DMS53 (cell line): ENCODE measurements at regions not wholly inside any gene's neighbourhood (a gene's known extent, or its start where the extent isn't known, plus 50 kb on each side); places are given as distances from the start of the nearest gene placed in this dataset.
A peak's percentile ranks its signal among the peaks of the same experiment; 100 is the strongest.
"Not testable (repeated sequence)": the region's sequence is repeated elsewhere in the genome, so short reads cannot be mapped to it uniquely, and the experiment has no call there.

ENCODE experiments used
- DNase-seq: peaks from one replicate; lab custom pipeline; 2025; lab: John Stamatoyannopoulos, UW

DNA sequence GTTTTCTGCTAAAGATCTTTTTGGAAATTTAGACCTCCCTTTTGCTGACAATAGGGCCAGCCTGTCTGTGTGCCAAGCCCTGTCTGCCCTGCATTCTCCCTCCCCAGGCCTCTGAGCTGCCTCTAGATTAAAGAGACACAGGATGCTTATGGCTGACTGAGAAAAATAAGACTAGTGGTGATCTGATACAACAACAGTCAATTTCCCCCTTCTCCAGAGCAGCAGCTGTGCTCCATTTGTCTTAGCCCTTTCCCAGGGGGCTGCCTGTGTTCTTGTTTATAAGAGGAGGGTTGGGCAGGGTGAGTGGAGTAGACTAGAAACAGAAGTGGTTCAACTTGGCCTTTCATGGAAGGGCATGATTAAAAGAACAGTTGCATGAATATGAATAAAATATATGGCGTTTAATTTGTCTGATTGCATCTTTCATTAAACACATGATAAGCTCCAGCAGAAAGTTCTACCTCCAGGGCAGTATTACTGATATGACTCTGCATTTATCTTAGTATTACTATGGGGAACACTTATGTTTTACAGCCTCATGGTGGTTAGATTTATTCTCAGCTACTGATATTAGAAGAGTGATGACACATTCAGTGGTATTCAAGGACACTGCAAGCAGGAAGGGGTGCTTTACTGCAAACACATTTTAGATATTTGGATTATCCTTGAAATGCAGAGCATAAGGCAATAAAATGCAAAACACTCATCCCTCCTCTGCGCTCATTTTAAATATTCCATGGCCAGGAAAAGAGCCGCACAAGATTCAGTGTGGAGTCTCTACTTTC is 150.2 kb upstream of the CLEC14A start:
- DNase-seq: peak; percentile 17

DNA sequence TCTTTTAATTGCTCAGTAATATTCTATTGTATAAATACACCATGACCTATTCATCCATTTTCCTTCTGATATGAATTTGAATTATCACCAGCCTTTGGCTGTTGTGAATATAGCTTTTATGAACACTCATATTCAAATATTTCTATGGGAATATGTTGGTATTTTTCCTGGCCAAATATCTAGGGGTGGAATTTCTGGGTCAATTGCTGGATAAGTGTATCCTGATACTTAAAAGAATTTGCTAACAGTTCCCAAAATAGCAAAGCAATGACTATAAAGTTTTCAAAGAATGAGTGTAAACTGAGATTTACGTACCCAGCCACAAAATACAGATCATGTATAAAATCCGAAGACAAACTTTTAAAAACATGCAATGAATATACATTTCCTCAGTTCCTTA is 148.7 kb upstream of the CLEC14A start:
- no peak for DNase-seq

DNA sequence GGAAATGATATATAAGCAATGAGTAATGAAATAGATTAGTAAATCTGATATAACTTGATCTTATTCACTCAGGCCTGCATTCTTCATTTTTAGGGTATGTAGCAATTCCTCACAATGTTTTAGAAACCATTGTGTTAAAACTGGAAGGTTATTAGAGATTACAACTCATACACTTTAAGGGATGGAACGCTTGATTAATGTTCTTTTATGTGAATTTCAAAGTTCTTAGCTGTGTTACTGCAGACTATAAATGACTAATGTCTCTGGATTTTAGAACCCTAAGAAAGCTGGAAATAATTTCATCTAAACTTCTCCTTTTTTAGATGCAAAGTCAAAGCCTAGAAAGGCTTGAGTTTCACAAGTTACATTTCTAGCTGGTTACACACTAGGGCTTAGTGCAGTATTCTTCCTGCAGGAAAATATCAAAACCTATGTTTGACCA is 148.2 kb upstream of the CLEC14A start:
- no peak for DNase-seq

DNA sequence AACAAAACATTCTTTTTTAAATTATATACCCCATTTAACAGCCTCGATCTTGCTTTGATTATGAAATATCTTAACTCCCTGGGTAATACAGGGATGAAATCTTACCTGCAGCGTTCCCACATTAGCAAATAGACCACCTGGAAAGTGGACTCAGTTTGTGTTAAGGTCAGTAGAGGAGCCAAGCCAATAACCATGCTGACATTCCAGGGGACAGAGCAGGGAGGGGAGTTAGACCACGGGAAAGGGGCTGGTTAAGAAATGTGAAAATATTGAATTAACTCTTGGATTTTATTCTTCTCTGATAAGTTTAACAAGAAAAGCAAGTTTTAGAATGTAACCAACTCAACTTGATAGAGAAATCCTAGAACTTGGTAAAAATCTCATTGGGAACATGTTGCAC is 144.9 kb upstream of the CLEC14A start:
- DNase-seq: no peak

DNA sequence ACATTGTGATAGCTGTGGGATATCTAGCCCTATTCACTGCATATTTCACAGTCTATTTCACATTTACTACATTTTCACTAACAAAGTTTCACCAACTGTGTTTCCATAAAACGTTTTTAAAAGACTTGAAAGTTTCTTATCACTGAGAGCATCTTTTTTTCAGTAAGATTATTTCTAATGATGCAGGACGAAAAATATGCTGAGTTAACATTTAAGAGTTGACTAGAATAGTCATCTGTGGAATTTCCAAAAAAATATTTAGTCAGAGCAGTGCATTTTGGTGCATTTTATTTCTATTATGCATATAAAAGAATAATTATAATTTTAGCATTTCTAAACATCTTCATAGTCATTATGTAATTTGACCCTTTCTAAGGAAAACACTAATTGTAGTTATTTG is 143.8 kb upstream of the CLEC14A start:
- DNase-seq: no peak

DNA sequence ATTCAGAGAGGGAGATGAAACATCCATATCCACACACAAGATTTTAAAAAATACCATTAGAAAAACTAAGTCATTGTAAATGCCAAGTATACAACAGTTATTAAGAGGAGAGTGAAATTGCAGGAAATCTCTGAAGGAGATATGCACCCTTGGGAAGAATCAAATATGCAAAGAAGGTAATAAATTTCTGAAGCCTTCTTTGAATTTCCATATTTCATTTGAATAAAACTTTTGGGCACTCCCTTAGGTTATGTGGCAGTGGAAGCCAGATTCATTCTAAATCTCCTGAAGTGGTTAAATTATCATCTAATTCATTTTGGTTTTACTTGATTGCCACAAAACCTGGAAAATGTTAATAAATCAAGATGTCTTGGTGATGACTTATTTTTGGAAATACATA is 138.9 kb upstream of the CLEC14A start:
- DNase-seq: no peak

DNA sequence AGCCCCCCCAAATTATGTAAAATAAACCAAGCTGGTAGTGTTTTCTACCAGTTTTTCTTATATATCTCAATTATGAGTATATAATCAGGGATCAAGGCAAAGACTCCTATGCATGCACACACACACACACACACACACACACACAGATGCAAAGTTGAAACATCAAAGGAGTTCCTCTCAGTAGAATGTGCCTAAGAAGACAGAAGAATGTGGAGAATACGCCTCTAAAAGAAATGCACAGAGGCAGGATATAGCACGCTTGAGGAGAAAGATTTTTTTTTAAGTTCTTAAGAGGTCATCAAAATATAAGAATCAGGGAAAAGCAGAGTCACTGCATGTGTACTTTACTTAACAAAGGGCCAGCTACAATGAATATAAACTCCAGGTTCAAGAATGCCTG is 138.2 kb upstream of the CLEC14A start:
- DNase-seq: no peak

DNA sequence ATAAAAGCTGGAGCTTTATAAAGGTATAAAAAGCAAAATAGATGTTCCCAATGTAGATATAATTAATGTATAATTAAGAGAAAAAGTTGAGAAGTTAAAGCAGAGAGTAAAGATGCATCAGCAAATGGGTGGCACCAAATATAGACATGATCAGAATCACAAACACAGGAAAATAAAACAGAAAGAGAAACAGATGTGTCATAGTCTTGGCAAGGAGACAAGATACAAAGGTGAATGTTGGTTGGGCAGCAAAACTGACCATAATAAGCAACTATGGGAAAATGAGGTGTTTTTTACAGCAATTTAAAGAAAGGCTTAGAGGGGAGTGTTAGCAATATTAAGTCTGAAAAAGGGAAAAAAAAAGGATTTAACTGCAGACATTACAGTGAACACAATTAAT is 135.4 kb upstream of the CLEC14A start:
- DNase-seq: peak; percentile 30

DNA sequence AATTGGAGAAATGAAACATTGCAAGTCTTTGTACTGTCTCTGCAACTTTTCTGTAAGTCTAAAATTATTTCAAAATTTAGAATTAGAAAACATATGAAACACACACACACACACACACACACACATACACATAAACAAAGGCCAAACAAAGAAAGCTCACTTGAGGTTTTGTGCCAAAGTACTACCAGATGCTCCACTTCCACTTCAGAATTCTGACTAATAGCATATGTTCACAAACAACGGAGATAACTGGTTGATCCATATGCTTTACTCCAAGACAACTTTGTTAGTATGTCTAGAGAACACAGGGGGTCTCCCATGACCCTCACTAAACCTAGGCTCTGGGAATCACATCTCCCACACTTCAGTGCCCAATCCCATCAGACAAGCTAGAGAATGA is 133.8 kb upstream of the CLEC14A start:
- peak; percentile 73 for DNase-seq

DNA sequence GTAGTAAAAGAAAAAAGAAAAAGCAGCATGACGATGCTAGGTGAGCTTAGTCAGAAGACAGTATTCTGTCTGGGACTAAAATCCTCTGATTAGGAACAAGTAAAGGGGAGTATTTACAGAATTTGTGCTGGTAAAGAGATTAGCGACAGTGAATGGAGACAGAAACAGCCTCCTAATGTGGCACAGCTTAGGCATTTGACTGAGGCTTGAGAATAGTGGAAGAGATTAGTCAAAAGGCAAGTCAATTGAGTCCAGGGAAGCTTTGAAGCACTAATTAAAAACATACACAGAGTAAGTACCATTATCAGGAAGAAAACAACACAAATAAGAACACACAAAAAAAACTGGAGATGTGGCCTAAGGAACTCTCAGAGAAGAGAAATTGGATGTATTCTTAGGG is 131.9 kb upstream of the CLEC14A start:
- no peak for DNase-seq

DNA sequence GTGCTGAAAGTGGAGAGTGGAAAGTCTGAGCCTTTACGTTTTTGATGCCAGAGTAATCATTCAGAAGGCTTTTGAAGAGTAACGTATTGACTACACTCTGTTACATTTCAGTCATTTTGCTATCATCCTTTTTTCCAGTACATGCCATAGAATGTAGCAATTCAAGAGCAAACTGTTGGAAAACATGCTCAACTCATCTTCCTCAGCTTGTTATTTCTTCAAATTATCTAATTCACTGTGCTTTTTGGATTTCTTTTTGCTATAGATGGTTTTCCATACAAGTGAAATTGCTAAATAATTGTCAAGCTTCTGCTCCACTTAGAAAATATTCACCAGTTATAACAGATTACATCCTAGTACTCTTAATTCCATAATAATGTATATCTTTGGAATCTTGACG is 129.9 kb upstream of the CLEC14A start:
- no peak for DNase-seq

DNA sequence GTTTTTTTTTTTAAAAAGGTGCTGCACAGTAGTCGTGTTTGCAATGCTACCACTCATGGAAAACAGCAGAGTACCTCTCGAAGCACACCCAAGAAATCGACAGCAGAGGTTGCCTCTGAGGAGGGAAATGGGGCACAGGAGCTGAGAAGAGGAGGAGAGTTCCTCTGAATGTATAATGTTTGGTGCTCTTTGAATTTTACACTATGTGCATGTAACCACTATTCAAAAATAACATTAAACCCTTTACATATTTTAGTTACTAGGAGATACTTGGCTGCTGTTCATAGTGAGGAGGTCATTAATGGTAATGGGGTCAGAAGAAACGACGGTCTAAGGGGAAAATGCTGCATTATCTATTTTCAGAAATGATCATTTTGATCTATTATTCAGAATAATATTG is 129.4 kb upstream of the CLEC14A start:
- no peak for DNase-seq

DNA sequence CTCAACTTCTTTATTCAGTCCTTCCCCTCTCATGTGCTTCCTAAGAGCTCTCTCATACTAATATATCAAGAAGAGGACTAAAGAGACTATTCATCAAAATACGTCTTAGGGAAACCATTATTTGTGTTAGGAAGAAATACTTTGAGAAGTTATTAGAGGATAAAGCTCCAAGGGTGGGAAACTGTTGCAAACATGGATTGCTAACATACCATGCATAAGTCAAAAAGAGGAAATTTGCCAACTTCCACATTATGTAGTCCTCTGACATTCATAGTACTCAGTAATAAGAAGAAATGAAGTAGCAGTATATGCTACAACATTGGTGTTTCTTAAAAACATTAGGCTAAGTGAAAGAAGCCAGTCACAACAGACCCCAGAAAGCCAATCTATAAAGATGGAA is 128.8 kb upstream of the CLEC14A start:
- no peak for DNase-seq

DNA sequence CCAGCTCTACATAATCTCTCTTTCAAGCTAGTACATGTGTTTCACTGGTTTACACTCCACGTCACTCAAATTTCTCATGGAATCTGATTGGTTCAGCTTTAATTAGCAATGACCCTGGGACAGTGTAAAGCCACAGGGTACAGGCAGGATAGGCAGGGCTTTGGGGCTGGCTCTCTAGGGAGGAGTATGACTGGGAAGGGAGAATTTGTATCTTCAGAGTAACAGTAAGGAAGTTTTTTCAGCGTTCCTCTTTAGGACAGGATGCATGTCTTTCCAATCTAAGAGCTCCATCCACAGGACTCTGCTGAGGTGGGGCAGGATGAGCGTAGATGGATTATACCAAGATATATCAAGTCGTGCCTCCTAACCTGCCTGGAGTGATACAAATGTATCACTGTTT is 112.0 kb upstream of the CLEC14A start:
- no peak for DNase-seq

DNA sequence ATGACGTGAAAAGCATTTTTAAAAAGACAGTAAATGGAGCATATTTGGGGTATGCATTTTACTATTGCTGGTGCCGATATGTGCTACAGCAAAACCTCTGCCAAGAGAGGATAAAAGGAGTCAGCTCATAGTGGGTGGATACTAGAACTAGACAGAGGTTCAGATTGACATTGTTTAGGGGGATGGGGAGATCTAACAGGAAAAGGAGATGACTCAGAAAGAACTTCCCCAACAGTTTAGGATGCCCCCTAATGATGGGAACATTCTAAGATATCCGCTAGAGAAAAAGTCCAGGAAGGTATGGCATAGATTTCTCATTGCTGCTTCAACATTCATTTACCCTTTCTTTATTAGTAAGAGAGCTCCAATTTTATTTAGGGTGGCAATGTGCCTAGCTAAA is 110.5 kb upstream of the CLEC14A start:
- peak; percentile 16 for DNase-seq

DNA sequence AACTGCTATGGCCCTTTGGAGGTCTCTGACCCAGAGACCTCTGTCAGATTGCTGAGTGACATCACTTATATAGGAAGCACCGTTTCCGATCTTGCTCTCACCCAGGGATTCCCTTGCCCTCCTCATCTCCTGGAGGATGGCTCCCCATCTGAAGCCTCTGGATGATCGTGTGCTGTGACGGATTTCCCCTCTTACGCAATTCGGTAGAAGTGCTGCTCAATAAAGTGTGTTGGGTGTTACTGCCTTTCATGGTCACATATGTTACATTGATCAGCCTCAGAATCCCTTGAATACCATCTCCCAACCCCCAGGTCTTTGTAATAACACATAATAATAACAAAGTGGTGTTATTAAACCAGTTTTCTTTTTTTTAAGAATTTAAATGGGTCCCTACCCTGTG is 107.3 kb upstream of the CLEC14A start:
- DNase-seq: no peak

DNA sequence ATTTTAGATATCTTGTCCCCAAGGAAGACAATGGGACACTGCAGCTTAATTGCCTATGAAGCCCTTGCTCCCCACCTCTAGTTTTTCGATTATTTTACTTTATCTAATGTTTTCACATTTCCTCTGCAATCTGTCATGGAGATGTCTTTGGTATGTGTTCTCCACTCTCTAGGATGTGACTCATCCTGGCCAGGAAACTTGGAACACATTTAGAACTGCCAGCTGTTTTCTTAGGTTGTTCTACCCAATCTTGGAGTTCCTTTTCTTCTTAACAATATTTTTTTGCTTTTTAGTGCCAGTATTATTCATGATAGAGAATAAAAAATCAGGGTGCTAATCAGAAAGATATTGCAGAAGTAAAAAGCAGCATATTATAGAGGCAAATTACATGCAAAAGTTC is 101.7 kb upstream of the CLEC14A start:
- DNase-seq: no peak

DNA sequence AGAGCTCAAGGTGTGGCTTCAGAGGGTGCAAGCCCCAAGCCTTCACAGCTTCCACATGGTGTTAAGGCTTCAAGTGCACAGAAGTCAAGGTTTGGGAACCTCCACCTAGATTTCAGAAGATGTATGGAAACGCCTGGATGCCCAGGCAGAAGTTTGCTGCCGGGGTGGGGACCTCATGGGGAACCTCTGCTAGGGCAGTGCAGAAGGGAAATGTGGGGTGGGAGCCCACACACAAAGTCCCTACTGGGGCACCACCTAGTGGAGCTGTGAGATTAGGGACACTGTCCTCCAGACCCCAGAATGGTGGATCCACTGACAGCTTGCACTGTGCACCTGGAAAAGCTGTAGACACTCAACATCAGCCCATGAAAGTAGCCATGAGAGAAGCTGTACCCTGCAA is 99.6 kb upstream of the CLEC14A start:
- not testable (repeated sequence) for DNase-seq

DNA sequence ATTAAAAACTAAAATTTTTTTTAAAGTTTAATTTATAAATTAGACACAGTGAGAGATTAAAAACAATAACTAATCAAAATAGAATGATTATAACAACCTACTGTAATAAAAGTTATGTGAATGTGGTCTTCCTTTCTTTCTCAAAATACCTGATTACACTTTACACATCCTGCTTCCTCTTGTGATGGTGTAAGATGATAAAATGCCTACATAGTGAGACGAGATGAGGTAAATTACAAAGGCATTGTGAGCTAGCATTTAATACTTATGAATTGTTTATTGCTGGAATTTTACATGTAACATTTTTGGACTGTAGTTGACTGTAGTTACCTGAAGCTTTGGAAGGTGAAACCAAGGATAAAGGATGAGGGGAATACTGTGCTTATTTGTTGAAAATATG is 94.2 kb upstream of the CLEC14A start:
- no peak for DNase-seq

DNA sequence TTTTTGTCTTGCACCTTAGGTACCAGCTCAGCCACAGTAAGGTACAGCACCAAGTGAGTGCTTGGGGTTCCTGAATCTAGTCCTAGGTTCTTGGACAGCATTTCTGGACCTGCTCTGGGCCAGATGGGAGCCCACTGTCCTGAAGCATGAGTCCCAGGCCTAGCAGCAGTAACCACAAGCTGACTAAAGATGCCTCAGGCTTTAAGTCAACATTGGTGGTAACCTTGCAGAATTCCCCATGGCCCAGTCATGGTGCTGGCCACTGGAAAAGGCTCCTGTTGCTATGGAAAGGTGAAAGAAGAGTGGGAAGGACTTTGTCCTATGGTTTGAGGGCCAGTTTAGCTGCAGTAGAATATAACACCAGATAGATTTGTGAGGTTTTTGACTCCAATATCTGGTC is 86.9 kb upstream of the CLEC14A start:
- DNase-seq: peak; percentile 2

DNA sequence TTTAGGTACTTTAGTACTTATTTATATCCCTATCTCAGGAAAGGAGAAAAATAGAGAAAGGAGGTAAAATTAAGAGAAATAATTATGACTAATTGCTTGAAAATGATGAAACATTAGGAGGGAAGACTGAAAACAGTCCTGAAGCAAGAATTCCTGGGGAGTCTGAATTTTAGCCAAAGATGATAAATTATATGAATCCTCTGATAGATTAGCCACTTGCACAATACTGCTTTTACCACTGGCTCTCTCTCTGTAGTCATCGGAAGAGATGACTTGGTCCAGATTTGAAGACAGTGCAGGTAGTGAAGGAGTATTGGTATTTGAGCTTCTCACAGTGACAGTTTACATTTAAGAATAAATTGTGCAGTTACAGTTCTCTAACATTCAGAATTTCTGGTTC is 83.8 kb upstream of the CLEC14A start:
- no peak for DNase-seq

DNA sequence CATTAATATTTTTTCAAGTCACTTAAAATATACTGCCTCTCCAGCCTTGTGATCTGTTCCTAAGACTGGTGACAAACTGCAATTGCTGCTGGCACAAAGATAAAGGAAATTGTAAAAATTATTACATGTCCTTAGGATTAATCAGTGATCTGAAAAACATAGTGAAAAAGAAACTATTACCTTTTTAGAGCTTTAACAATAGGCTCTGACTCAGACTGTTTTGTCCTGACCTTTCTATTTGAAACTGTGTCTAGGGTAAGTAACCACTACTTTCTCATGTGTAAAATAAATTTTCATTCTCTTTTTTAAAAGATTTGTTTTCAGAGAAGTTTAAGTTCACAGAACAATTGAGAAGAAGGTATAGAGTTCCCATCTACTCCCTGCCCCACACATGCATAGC is 80.4 kb upstream of the CLEC14A start:
- no peak for DNase-seq

DNA sequence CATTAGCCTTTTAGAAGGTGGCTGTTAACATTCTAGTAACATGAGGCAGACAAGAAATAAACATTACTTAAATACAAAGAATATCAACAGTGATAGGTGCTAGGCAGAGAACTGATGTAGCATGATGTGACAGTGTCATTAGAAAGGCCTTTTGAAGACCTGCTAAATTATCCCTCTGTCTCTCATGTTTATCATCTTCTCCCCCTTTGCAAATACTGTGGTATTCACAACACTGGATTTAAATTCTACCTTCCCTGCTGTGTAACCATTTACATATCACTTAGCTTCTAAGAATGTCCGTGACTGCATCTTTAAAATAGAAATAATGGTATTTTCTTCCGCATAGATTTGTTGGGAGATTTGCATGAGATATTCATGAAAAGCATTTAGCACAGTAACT is 74.4 kb upstream of the CLEC14A start:
- DNase-seq: no peak

DNA sequence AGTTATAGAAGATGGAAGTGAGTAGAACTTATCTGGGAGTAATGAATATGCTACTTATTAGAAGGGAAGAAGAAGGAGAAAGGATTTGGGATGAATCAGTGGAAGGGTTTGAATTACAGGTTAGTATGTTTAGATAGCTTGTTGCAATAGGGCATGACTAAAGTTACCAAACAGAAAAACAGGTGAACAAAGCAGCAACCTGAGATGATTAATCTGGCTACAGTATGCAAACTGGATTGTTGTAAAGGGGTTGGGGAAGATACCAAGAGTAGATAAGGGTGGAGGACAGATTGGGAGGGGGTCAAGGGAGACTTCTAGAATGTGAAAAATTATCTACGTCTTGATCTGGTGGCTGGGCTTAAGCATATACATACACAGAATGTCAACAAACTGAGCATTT is 73.4 kb upstream of the CLEC14A start:
- peak; percentile 54 for DNase-seq
